Activated B cell treated with CpG ODN at 0.5 μM for 24 hours (primary cell): ENCODE measurements at regions not wholly inside any gene's neighbourhood (a gene's known extent, or its start where the extent isn't known, plus 50 kb on each side); places are given as distances from the start of the nearest gene placed in this dataset.

Source experiments
- ATAC-seq: fragments of 200-7000 bp; cut with Tn5 transposase; one replicate; pipeline ENCODE4 v1.10.0; 2021; ENCODE audit warnings: low read depth, mild to moderate bottlenecking, moderate library complexity
- CTCF ChIA-PET: fragments of 350-600 bp; sonication (Branson Sonifier 250); formaldehyde crosslinking; loops from one replicate; lab custom pipeline; 2021; ENCODE audit warnings: antibody characterized with exemption; lab: Charles Lee
- POLR2A ChIA-PET: fragments of 350-600 bp; sonication (Branson Sonifier 250); formaldehyde crosslinking; loops from one replicate; lab custom pipeline; 2021; ENCODE audit warnings: antibody characterized with exemption; lab: Charles Lee
- DNase-seq: peaks from one replicate; pipeline ENCODE4 v3.0.0; 2022
- H3K27ac Mint-ChIP-seq: one replicate; pipeline ENCODE4 v1.8.0; 2020; ENCODE audit warnings: mixed read lengths
- H3K27me3 Mint-ChIP-seq: one replicate; pipeline ENCODE4 v1.8.0; 2021; ENCODE audit warnings: mixed read lengths
- H3K36me3 Mint-ChIP-seq: one replicate; pipeline ENCODE4 v1.8.0; 2021; ENCODE audit warnings: low read depth, mixed read lengths
- H3K4me1 Mint-ChIP-seq: one replicate; pipeline ENCODE4 v1.8.0; 2021; ENCODE audit warnings: mixed read lengths
- H3K4me3 Mint-ChIP-seq: one replicate; pipeline ENCODE4 v1.8.0; 2020; ENCODE audit warnings: mild to moderate bottlenecking, mixed read lengths
- H3K9me3 Mint-ChIP-seq: one replicate; pipeline ENCODE4 v1.8.0; 2020; ENCODE audit warnings: mixed read lengths
- CTCF ChIP-seq: fragments of 200-600 bp; IDR thresholded peaks from one replicate; pipeline ENCODE4 v1.8.0; 2022; ENCODE audit warnings: antibody characterized with exemption, mild to moderate bottlenecking
- intact Hi-C: fragments of 100-400 bp; cut with micrococcal nuclease; formaldehyde crosslinking; loops from one replicate; pipeline ENCODE4 v1.15.1; 2024

GRCh38 chr1:29718791-29719190 is 482.5 kb downstream of the PTPRU start:
- ChIA-PET POLR2A (no interaction called here), CTCF (no interaction called here)
- intact Hi-C loops: no loop called here
- ATAC-seq (no peak), DNase-seq (no peak)
- H3K4me1 Mint-ChIP-seq: no peaks in the 10 kb centered on the region
- no peak for TF ChIP-seq CTCF
- peaks cover 25% of the 10 kb centered on the region for H3K9me3 Mint-ChIP-seq
- H3K4me3 Mint-ChIP-seq: no peak overlapping the region
- no peak overlapping the region for H3K27ac Mint-ChIP-seq
- H3K36me3 Mint-ChIP-seq: no peaks in the 10 kb centered on the region
- H3K27me3 Mint-ChIP-seq: peaks cover 2% of the 10 kb centered on the region

- peaks cover 16% of the 10 kb centered on the region for H3K9me3 Mint-ChIP-seq
- H3K4me3 Mint-ChIP-seq: no peak overlapping the region
- no peak for ATAC-seq
- CTCF ChIA-PET: no interaction called here
- POLR2A ChIA-PET: no interaction called here
- no peaks in the 10 kb centered on the region for H3K4me1 Mint-ChIP-seq
- H3K36me3 Mint-ChIP-seq: no peaks in the 10 kb centered on the region
- H3K27ac Mint-ChIP-seq: no peak overlapping the region
- peaks cover 6% of the 10 kb centered on the region for H3K27me3 Mint-ChIP-seq
- no peak for DNase-seq
- no peak for TF ChIP-seq CTCF
- intact Hi-C loops: no loop called here
These were observed 480.0 kb downstream of the PTPRU start for GRCh38 chr1:29716306-29716705.

GRCh38 chr1:29713857-29714256 is 477.5 kb downstream of the PTPRU start:
- intact Hi-C loops: no loop called here
- TF ChIP-seq CTCF: no peak
- ATAC-seq (no peak), DNase-seq (no peak)
- Mint-ChIP-seq H3K4me3 (no peak overlapping the region), H3K27me3 (peaks cover 5% of the 10 kb centered on the region), H3K27ac (no peak overlapping the region), H3K4me1 (peaks cover 2% of the 10 kb centered on the region), H3K9me3 (peaks cover 9% of the 10 kb centered on the region), H3K36me3 (no peaks in the 10 kb centered on the region)
- CTCF ChIA-PET: no interaction called here
- POLR2A ChIA-PET: no interaction called here

GRCh38 chr1:29712801-29713200 is 476.5 kb downstream of the PTPRU start:
- H3K36me3 Mint-ChIP-seq: no peaks in the 10 kb centered on the region
- ATAC-seq (no peak), DNase-seq (no peak)
- no peak overlapping the region for H3K27ac Mint-ChIP-seq
- POLR2A ChIA-PET: no interaction called here
- no peak for TF ChIP-seq CTCF
- peaks cover 2% of the 10 kb centered on the region for H3K4me1 Mint-ChIP-seq
- peaks cover 4% of the 10 kb centered on the region for H3K9me3 Mint-ChIP-seq
- CTCF ChIA-PET: no interaction called here
- intact Hi-C loops: no loop called here
- peaks cover 9% of the 10 kb centered on the region for H3K27me3 Mint-ChIP-seq
- H3K4me3 Mint-ChIP-seq: no peak overlapping the region

GRCh38 chr1:29712284-29712651 is 475.9 kb downstream of the PTPRU start:
- no peak overlapping the region for H3K4me3 Mint-ChIP-seq
- H3K4me1 Mint-ChIP-seq: peaks cover 2% of the 10 kb centered on the region
- TF ChIP-seq CTCF: no peak
- no peaks in the 10 kb centered on the region for H3K9me3 Mint-ChIP-seq
- CTCF ChIA-PET: no interaction called here
- ATAC-seq (no peak), DNase-seq (no peak)
- H3K27ac Mint-ChIP-seq: no peak overlapping the region
- intact Hi-C loops: no loop called here
- peaks cover 12% of the 10 kb centered on the region for H3K27me3 Mint-ChIP-seq
- H3K36me3 Mint-ChIP-seq: no peaks in the 10 kb centered on the region
- POLR2A ChIA-PET: no interaction called here
